ENCODE measurements at regions not wholly inside any gene's neighbourhood (a gene's known extent, or its start where the extent isn't known, plus 50 kb on each side); places are given as distances from the start of the nearest gene placed in this dataset.

GRCh38 chr6:169934699-169935347, 183.4 kb downstream of the ERMARD start:
- Mint-ChIP-seq H3K9me3 (peaks cover under 1% of the 10 kb centered on the region), H3K36me3 (ENCODE audit: low read depth) (no peaks in the 10 kb centered on the region), H3K4me3 (no peak overlapping the region), H3K4me1 (ENCODE audit: low read depth) (no peaks in the 10 kb centered on the region), H3K27ac (no peak overlapping the region), H3K27me3 (peaks cover 3% of the 10 kb centered on the region)
- intact Hi-C loops (cut with micrococcal nuclease): no loop called here

GRCh38 chr6:169933839-169934698, 182.6 kb downstream of the ERMARD start:
- Mint-ChIP-seq H3K36me3 (ENCODE audit: low read depth) (no peaks in the 10 kb centered on the region), H3K4me3 (no peak overlapping the region), H3K4me1 (ENCODE audit: low read depth) (no peaks in the 10 kb centered on the region), H3K27me3 (peaks cover 4% of the 10 kb centered on the region), H3K9me3 (peaks cover 9% of the 10 kb centered on the region), H3K27ac (no peak overlapping the region)
- intact Hi-C loops (cut with micrococcal nuclease): no loop called here

- no peak overlapping the region for H3K4me3 Mint-ChIP-seq
- H3K9me3 Mint-ChIP-seq: peaks cover 14% of the 10 kb centered on the region
- intact Hi-C loops (cut with micrococcal nuclease): no loop called here
- H3K36me3 Mint-ChIP-seq (ENCODE audit: low read depth): no peaks in the 10 kb centered on the region
- H3K27me3 Mint-ChIP-seq: peaks cover 6% of the 10 kb centered on the region
- no peaks in the 10 kb centered on the region for H3K4me1 Mint-ChIP-seq (ENCODE audit: low read depth)
- H3K27ac Mint-ChIP-seq: no peak overlapping the region
Measured at GRCh38 chr6:169933251-169933821, 181.9 kb downstream of the ERMARD start.

- Mint-ChIP-seq H3K9me3 (peaks cover 14% of the 10 kb centered on the region), H3K27me3 (peaks cover 2% of the 10 kb centered on the region), H3K27ac (no peak overlapping the region), H3K36me3 (ENCODE audit: low read depth) (no peaks in the 10 kb centered on the region), H3K4me3 (no peak overlapping the region), H3K4me1 (ENCODE audit: low read depth) (no peaks in the 10 kb centered on the region)
- intact Hi-C loops (cut with micrococcal nuclease): no loop called here
Measured at GRCh38 chr6:169932491-169932890, 181.1 kb downstream of the ERMARD start.

GRCh38 chr6:169931261-169931660, 179.8 kb downstream of the ERMARD start:
- H3K4me3 Mint-ChIP-seq: no peak overlapping the region
- H3K27ac Mint-ChIP-seq: no peak overlapping the region
- no peaks in the 10 kb centered on the region for H3K36me3 Mint-ChIP-seq (ENCODE audit: low read depth)
- peaks cover 2% of the 10 kb centered on the region for H3K27me3 Mint-ChIP-seq
- H3K9me3 Mint-ChIP-seq: peaks cover 14% of the 10 kb centered on the region
- intact Hi-C loops (cut with micrococcal nuclease): no loop called here
- no peaks in the 10 kb centered on the region for H3K4me1 Mint-ChIP-seq (ENCODE audit: low read depth)

- Mint-ChIP-seq H3K27me3 (peaks cover 2% of the 10 kb centered on the region), H3K4me1 (ENCODE audit: low read depth) (no peaks in the 10 kb centered on the region), H3K9me3 (peaks cover 14% of the 10 kb centered on the region), H3K4me3 (no peak overlapping the region), H3K27ac (no peak overlapping the region), H3K36me3 (ENCODE audit: low read depth) (no peaks in the 10 kb centered on the region)
- intact Hi-C loops (cut with micrococcal nuclease): no loop called here
Measured at GRCh38 chr6:169930799-169931198, 179.4 kb downstream of the ERMARD start.

GRCh38 chr6:169927711-169928110, 176.3 kb downstream of the ERMARD start:
- no peak overlapping the region for H3K4me3 Mint-ChIP-seq
- no peaks in the 10 kb centered on the region for H3K36me3 Mint-ChIP-seq (ENCODE audit: low read depth)
- no peaks in the 10 kb centered on the region for H3K4me1 Mint-ChIP-seq (ENCODE audit: low read depth)
- H3K27ac Mint-ChIP-seq: no peak overlapping the region
- H3K9me3 Mint-ChIP-seq: peaks cover 14% of the 10 kb centered on the region
- H3K27me3 Mint-ChIP-seq: peaks cover 2% of the 10 kb centered on the region
- intact Hi-C loops (cut with micrococcal nuclease): no loop called here

GRCh38 chr6:169926617-169927417, 175.4 kb downstream of the ERMARD start:
- Mint-ChIP-seq H3K36me3 (ENCODE audit: low read depth) (no peaks in the 10 kb centered on the region), H3K27me3 (peaks cover 2% of the 10 kb centered on the region), H3K4me3 (no peak overlapping the region), H3K4me1 (ENCODE audit: low read depth) (no peaks in the 10 kb centered on the region), H3K27ac (no peak overlapping the region), H3K9me3 (peaks cover 14% of the 10 kb centered on the region)
- intact Hi-C loops (cut with micrococcal nuclease): no loop called here

- no peaks in the 10 kb centered on the region for H3K4me1 Mint-ChIP-seq (ENCODE audit: low read depth)
- H3K9me3 Mint-ChIP-seq: peaks cover 2% of the 10 kb centered on the region
- no peak overlapping the region for H3K4me3 Mint-ChIP-seq
- intact Hi-C loops (cut with micrococcal nuclease): no loop called here
- H3K36me3 Mint-ChIP-seq (ENCODE audit: low read depth): no peaks in the 10 kb centered on the region
- H3K27ac Mint-ChIP-seq: no peak overlapping the region
- no peaks in the 10 kb centered on the region for H3K27me3 Mint-ChIP-seq
Measured at GRCh38 chr6:169923468-169924464, 172.3 kb downstream of the ERMARD start.

- intact Hi-C loops (cut with micrococcal nuclease): no loop called here
- no peaks in the 10 kb centered on the region for H3K4me1 Mint-ChIP-seq (ENCODE audit: low read depth)
- no peak overlapping the region for H3K27ac Mint-ChIP-seq
- H3K4me3 Mint-ChIP-seq: no peak overlapping the region
- no peaks in the 10 kb centered on the region for H3K36me3 Mint-ChIP-seq (ENCODE audit: low read depth)
- no peaks in the 10 kb centered on the region for H3K27me3 Mint-ChIP-seq
- H3K9me3 Mint-ChIP-seq: no peaks in the 10 kb centered on the region
Measured at GRCh38 chr6:169921853-169922824, 170.7 kb downstream of the ERMARD start.

- no peak overlapping the region for H3K27ac Mint-ChIP-seq
- no peaks in the 10 kb centered on the region for H3K27me3 Mint-ChIP-seq
- intact Hi-C loops (cut with micrococcal nuclease): no loop called here
- H3K4me1 Mint-ChIP-seq (ENCODE audit: low read depth): no peaks in the 10 kb centered on the region
- no peaks in the 10 kb centered on the region for H3K9me3 Mint-ChIP-seq
- no peak overlapping the region for H3K4me3 Mint-ChIP-seq
- no peaks in the 10 kb centered on the region for H3K36me3 Mint-ChIP-seq (ENCODE audit: low read depth)
Measured at GRCh38 chr6:169921217-169921616, 169.8 kb downstream of the ERMARD start.

GRCh38 chr6:169920359-169921020, 169.1 kb downstream of the ERMARD start:
- Mint-ChIP-seq H3K9me3 (no peaks in the 10 kb centered on the region), H3K4me1 (ENCODE audit: low read depth) (no peaks in the 10 kb centered on the region), H3K36me3 (ENCODE audit: low read depth) (no peaks in the 10 kb centered on the region), H3K4me3 (no peak overlapping the region), H3K27me3 (no peaks in the 10 kb centered on the region), H3K27ac (no peak overlapping the region)
- intact Hi-C loops (cut with micrococcal nuclease): no loop called here
